ENCODE measurements at regions not wholly inside any gene's neighbourhood (a gene's known extent, or its start where the extent isn't known, plus 50 kb on each side); places are given as distances from the start of the nearest gene placed in this dataset.

DNA sequence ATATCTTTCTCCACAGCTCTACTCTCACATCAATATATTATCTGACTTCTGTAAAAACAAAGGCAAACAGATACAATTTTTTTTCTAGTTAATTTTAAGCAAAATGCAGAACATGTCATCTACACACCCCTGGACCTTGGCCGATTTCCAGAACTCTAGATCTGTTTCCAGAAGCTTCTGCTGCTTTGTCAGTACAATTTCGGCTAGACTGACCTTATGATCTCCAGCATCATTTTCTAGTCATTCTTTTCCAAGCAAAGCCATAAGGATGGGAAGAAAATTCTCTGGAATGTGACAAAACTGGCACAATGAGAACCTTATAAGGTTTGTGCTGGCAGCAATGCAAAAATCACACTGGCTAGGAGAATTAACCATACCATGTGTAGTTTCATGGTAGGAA lies 132.8 kb upstream of the MPDZ start:
- no peak overlapping the region for H3K4me3 Mint-ChIP-seq
- ChIA-PET POLR2A (no interaction called here), CTCF (no interaction called here)
- H3K27ac Mint-ChIP-seq: no peak overlapping the region
- no peak for DNase-seq
- ATAC-seq: no peak
- Histone ChIP-seq H3K27ac (ENCODE audit: low read depth, low read length) (no peak overlapping the region), H3K4me3 (ENCODE audit: low read length) (no peak overlapping the region), H3K36me3 (ENCODE audit: control insufficient read depth in 2 of 3, insufficient read depth in 3 of 3, low read length in 3 of 3) (no peaks in the 10 kb centered on the region), H3K4me1 (ENCODE audit: control insufficient read depth in 2 of 2, insufficient read depth in 2 of 2, low read length in 2 of 2) (no peaks in the 10 kb centered on the region), H3K9me3 (ENCODE audit: control insufficient read depth in 2 of 3, low read length in 3 of 3) (no peaks in the 10 kb centered on the region), H3K27me3 (ENCODE audit: control insufficient read depth in 2 of 2, insufficient read depth in 2 of 2, low read length in 2 of 2) (no peaks in the 10 kb centered on the region)
- peaks cover 0 to 2% (median 0%) of the 10 kb centered on the region in 11 donors for H3K9me3 Mint-ChIP-seq
- intact Hi-C loops (cut with micrococcal nuclease): no loop called here
- H3K36me3 Mint-ChIP-seq: no peaks in the 10 kb centered on the region
- H3K4me1 Mint-ChIP-seq: no peaks in the 10 kb centered on the region
- H3K27me3 Mint-ChIP-seq: no peaks in the 10 kb centered on the region

- H3K4me3 Mint-ChIP-seq: no peak overlapping the region
- H3K36me3 Mint-ChIP-seq: no peaks in the 10 kb centered on the region
- Histone ChIP-seq H3K27me3 (ENCODE audit: control insufficient read depth in 2 of 2, insufficient read depth in 2 of 2, low read length in 2 of 2) (no peaks in the 10 kb centered on the region), H3K4me1 (ENCODE audit: control insufficient read depth in 2 of 2, insufficient read depth in 2 of 2, low read length in 2 of 2) (no peaks in the 10 kb centered on the region), H3K27ac (ENCODE audit: low read depth, low read length) (no peak overlapping the region), H3K4me3 (ENCODE audit: low read length) (no peak overlapping the region), H3K36me3 (ENCODE audit: control insufficient read depth in 2 of 3, insufficient read depth in 3 of 3, low read length in 3 of 3) (no peaks in the 10 kb centered on the region), H3K9me3 (ENCODE audit: control insufficient read depth in 2 of 3, low read length in 3 of 3) (no peaks in the 10 kb centered on the region)
- intact Hi-C loops (cut with micrococcal nuclease): no loop called here
- no peaks in the 10 kb centered on the region for H3K4me1 Mint-ChIP-seq
- H3K9me3 Mint-ChIP-seq: peaks cover 0 to 2% (median 0%) of the 10 kb centered on the region in 11 donors
- DNase-seq (no peak), ATAC-seq (no peak)
- POLR2A ChIA-PET: no interaction called here
- H3K27me3 Mint-ChIP-seq: no peaks in the 10 kb centered on the region
- CTCF ChIA-PET: no interaction called here
- no peak overlapping the region for H3K27ac Mint-ChIP-seq
Measured at GRCh38 chr9:13411791-13412190, 132.3 kb upstream of the MPDZ start.

DNA sequence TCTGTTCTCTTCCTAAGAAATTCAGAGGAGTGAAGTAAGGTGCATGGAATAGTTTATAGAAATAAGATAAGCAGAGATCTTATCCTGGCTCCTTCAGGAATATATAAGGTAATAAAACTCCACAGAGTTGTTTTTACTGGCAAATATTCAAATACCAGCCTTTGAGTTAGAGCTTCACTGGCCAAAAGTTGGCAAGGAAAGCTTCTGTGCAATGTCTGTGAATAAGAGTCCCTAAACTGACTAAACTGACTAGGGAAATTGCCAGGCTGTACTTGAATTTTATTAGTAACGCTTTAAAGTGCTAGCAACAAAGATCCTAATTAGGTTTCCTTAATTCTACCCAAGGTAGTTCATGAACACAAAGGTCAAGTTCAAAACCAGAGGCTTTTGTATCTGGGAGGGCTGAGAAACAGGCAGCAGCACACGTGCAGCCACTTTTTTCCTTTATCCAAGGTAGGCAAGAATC lies 131.1 kb upstream of the MPDZ start:
- Histone ChIP-seq H3K27me3 (ENCODE audit: control insufficient read depth in 2 of 2, insufficient read depth in 2 of 2, low read length in 2 of 2) (no peaks in the 10 kb centered on the region), H3K4me1 (ENCODE audit: control insufficient read depth in 2 of 2, insufficient read depth in 2 of 2, low read length in 2 of 2) (no peaks in the 10 kb centered on the region), H3K4me3 (ENCODE audit: low read length) (no peak overlapping the region), H3K9me3 (ENCODE audit: control insufficient read depth in 2 of 3, low read length in 3 of 3) (no peaks in the 10 kb centered on the region), H3K27ac (ENCODE audit: low read depth, low read length) (no peak overlapping the region), H3K36me3 (ENCODE audit: control insufficient read depth in 2 of 3, insufficient read depth in 3 of 3, low read length in 3 of 3) (no peaks in the 10 kb centered on the region)
- Mint-ChIP-seq H3K27me3 (no peaks in the 10 kb centered on the region), H3K9me3 (peaks cover 0 to 3% (median 0%) of the 10 kb centered on the region in 11 donors), H3K36me3 (no peaks in the 10 kb centered on the region), H3K4me3 (no peak overlapping the region), H3K4me1 (no peaks in the 10 kb centered on the region), H3K27ac (no peak overlapping the region)
- DNase-seq (no peak), ATAC-seq (no peak)
- intact Hi-C loops (cut with micrococcal nuclease): no loop called here
- ChIA-PET POLR2A (no interaction called here), CTCF (no interaction called here)

- ATAC-seq (no peak), DNase-seq (no peak)
- intact Hi-C loops (cut with micrococcal nuclease): loop anchor here in 1 of 2 donors (2.0 kb wide), 1 partner anchor 21 kb away; no protein-coding TSS in a partner anchor
- Mint-ChIP-seq H3K9me3 (peaks cover 0 to 15% (median 2%) of the 10 kb centered on the region in 11 donors), H3K27ac (no peak overlapping the region), H3K4me1 (no peaks in the 10 kb centered on the region), H3K27me3 (no peaks in the 10 kb centered on the region), H3K4me3 (no peak overlapping the region), H3K36me3 (no peaks in the 10 kb centered on the region)
- no peak overlapping the region for H3K4me3 ChIP-seq (ENCODE audit: low read length)
- no peaks in the 10 kb centered on the region for H3K9me3 ChIP-seq (ENCODE audit: control insufficient read depth in 2 of 3, low read length in 3 of 3)
- ChIA-PET CTCF (no interaction called here), POLR2A (no interaction called here)
- no peaks in the 10 kb centered on the region for H3K27me3 ChIP-seq (ENCODE audit: control insufficient read depth in 2 of 2, insufficient read depth in 2 of 2, low read length in 2 of 2)
- H3K4me1 ChIP-seq (ENCODE audit: control insufficient read depth in 2 of 2, insufficient read depth in 2 of 2, low read length in 2 of 2): no peaks in the 10 kb centered on the region
- no peaks in the 10 kb centered on the region for H3K36me3 ChIP-seq (ENCODE audit: control insufficient read depth in 2 of 3, insufficient read depth in 3 of 3, low read length in 3 of 3)
- no peak overlapping the region for H3K27ac ChIP-seq (ENCODE audit: low read depth, low read length)
Measured at GRCh38 chr9:13397661-13398060, 118.2 kb upstream of the MPDZ start.

DNA sequence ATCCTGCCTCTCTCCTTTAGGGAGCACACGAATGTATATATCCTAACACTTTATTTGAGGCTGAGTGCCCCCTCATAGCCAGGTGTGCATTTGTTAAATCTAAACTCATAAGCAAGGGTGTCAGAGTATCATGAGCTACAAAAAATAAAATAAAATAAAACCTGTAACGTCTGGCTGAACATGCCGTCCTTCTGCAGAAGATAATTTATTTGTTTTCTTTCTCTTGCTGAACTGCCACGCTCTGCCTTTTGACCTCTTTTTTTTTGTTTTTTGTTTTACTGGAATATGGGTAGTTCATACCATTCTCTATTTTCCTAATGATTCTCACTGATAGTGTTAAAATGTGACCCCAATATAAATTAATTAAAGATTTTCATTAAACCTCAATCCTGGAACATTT lies 117.7 kb upstream of the MPDZ start:
- Histone ChIP-seq H3K4me3 (ENCODE audit: low read length) (no peak overlapping the region), H3K4me1 (ENCODE audit: control insufficient read depth in 2 of 2, insufficient read depth in 2 of 2, low read length in 2 of 2) (no peaks in the 10 kb centered on the region), H3K9me3 (ENCODE audit: control insufficient read depth in 2 of 3, low read length in 3 of 3) (no peaks in the 10 kb centered on the region), H3K36me3 (ENCODE audit: control insufficient read depth in 2 of 3, insufficient read depth in 3 of 3, low read length in 3 of 3) (no peaks in the 10 kb centered on the region), H3K27me3 (ENCODE audit: control insufficient read depth in 2 of 2, insufficient read depth in 2 of 2, low read length in 2 of 2) (no peaks in the 10 kb centered on the region), H3K27ac (ENCODE audit: low read depth, low read length) (no peak overlapping the region)
- no peak overlapping the region for H3K27ac Mint-ChIP-seq
- DNase-seq (no peak), ATAC-seq (no peak)
- H3K9me3 Mint-ChIP-seq: peaks cover 0 to 17% (median 5%) of the 10 kb centered on the region in 11 donors
- no peak overlapping the region for H3K4me3 Mint-ChIP-seq
- no peaks in the 10 kb centered on the region for H3K4me1 Mint-ChIP-seq
- ChIA-PET POLR2A (no interaction called here), CTCF (no interaction called here)
- H3K27me3 Mint-ChIP-seq: no peaks in the 10 kb centered on the region
- intact Hi-C loops (cut with micrococcal nuclease): loop anchor here in 1 of 2 donors (2.0 kb wide), 1 partner anchor 20 kb away; no protein-coding TSS in a partner anchor
- no peaks in the 10 kb centered on the region for H3K36me3 Mint-ChIP-seq

DNA sequence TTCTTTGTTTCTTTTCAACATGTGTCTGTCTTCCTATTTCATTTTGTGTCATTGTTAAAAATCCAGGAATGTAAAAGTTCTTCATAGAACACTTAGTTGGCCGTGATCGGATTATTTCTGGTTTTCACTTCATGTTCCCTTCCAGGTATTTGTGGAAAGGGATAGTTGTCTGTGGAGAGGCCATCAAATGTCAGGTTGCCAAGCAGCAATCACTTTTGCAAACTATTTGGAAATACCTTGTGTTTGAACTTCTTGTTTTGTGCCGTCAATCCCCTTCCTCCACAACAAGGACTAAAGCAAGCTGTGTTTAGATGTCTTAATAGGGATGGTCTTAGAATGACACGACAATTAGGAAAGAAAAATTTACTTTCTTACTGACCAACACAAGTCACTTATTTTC lies 116.9 kb upstream of the MPDZ start:
- H3K36me3 Mint-ChIP-seq: no peaks in the 10 kb centered on the region
- H3K27ac ChIP-seq (ENCODE audit: low read depth, low read length): no peak overlapping the region
- H3K9me3 Mint-ChIP-seq: peaks cover 0 to 25% (median 9%) of the 10 kb centered on the region in 11 donors
- H3K27ac Mint-ChIP-seq: no peak overlapping the region
- H3K4me3 ChIP-seq (ENCODE audit: low read length): no peak overlapping the region
- ChIA-PET POLR2A (no interaction called here), CTCF (no interaction called here)
- no peaks in the 10 kb centered on the region for H3K27me3 Mint-ChIP-seq
- ATAC-seq: no peak
- H3K9me3 ChIP-seq (ENCODE audit: control insufficient read depth in 2 of 3, low read length in 3 of 3): no peaks in the 10 kb centered on the region
- no peaks in the 10 kb centered on the region for H3K27me3 ChIP-seq (ENCODE audit: control insufficient read depth in 2 of 2, insufficient read depth in 2 of 2, low read length in 2 of 2)
- H3K36me3 ChIP-seq (ENCODE audit: control insufficient read depth in 2 of 3, insufficient read depth in 3 of 3, low read length in 3 of 3): no peaks in the 10 kb centered on the region
- H3K4me1 Mint-ChIP-seq: no peaks in the 10 kb centered on the region
- DNase-seq: no peak
- H3K4me3 Mint-ChIP-seq: no peak overlapping the region
- no peaks in the 10 kb centered on the region for H3K4me1 ChIP-seq (ENCODE audit: control insufficient read depth in 2 of 2, insufficient read depth in 2 of 2, low read length in 2 of 2)
- intact Hi-C loops (cut with micrococcal nuclease): loop anchor here in 1 of 2 donors (2.0 kb wide), 1 partner anchor 20 kb away; no protein-coding TSS in a partner anchor

DNA sequence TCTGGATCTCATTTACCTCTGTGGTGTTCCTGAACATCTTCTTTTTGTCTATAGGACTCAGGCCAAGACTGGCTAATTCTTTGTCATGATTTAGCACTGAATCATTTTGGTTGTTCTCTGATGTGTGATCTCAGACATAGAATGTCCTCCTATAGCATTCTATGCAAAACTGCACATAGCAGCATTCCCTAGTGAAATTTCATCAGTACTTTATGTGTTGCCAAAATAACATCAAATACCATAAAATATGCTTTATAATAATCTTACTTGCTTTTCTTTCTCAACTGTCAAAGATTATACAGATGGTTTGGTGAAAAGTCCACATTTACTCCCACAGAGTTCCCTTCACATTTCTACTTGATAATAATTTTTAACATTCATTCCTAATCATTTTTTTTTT lies 115.7 kb upstream of the MPDZ start:
- intact Hi-C loops (cut with micrococcal nuclease): no loop called here
- Mint-ChIP-seq H3K27me3 (no peaks in the 10 kb centered on the region), H3K9me3 (peaks cover under 1 to 35% (median 10%) of the 10 kb centered on the region in 11 donors), H3K27ac (no peak overlapping the region), H3K4me3 (no peak overlapping the region), H3K36me3 (peaks cover 0 to 3% (median 0%) of the 10 kb centered on the region in 5 donors), H3K4me1 (no peaks in the 10 kb centered on the region)
- Histone ChIP-seq H3K4me3 (ENCODE audit: low read length) (no peak overlapping the region), H3K27ac (ENCODE audit: low read depth, low read length) (no peak overlapping the region), H3K9me3 (ENCODE audit: control insufficient read depth in 2 of 3, low read length in 3 of 3) (no peaks in the 10 kb centered on the region), H3K36me3 (ENCODE audit: control insufficient read depth in 2 of 3, insufficient read depth in 3 of 3, low read length in 3 of 3) (no peaks in the 10 kb centered on the region), H3K27me3 (ENCODE audit: control insufficient read depth in 2 of 2, insufficient read depth in 2 of 2, low read length in 2 of 2) (no peaks in the 10 kb centered on the region), H3K4me1 (ENCODE audit: control insufficient read depth in 2 of 2, insufficient read depth in 2 of 2, low read length in 2 of 2) (no peaks in the 10 kb centered on the region)
- ChIA-PET POLR2A (no interaction called here), CTCF (no interaction called here)
- ATAC-seq (no peak), DNase-seq (no peak)
